DMS 273 treated with DMSO at 0.1 percent for 48 hours (cell line): ENCODE measurements at regions not wholly inside any gene's neighbourhood (a gene's known extent, or its start where the extent isn't known, plus 50 kb on each side); places are given as distances from the start of the nearest gene placed in this dataset.
"Not testable (repeated sequence)": the region's sequence is repeated elsewhere in the genome, so short reads cannot be mapped to it uniquely, and the experiment has no call there.

ENCODE experiments used
- DNase-seq: peaks from one replicate; lab custom pipeline; 2025; lab: John Stamatoyannopoulos, UW

- DNase-seq: no peak
Measured at GRCh38 chr5:92560698-92561401, 1020.2 kb downstream of the NR2F1-AS1 start.

GRCh38 chr5:92559781-92560180, 1021.2 kb downstream of the NR2F1-AS1 start:
- DNase-seq: no peak

DNA sequence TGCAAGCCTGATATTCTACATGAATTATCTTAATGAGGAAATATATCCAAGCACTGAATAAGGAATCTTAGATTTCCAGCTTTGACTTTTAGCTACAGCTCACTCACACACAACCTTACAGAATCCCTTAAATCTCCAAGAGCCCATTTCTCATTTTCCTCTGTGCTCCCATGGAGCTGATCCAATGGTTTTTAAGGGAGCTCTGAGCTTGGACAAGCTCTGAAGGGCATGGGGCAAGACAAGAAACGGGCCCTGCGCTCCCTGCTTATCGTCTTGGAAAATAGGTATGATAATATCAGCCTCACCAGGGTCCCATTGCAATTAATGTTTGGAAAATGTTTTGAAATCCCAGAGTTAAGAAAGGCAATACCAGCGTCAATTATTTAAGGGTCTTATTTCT, 1021.7 kb downstream of the NR2F1-AS1 start:
- no peak for DNase-seq

DNA sequence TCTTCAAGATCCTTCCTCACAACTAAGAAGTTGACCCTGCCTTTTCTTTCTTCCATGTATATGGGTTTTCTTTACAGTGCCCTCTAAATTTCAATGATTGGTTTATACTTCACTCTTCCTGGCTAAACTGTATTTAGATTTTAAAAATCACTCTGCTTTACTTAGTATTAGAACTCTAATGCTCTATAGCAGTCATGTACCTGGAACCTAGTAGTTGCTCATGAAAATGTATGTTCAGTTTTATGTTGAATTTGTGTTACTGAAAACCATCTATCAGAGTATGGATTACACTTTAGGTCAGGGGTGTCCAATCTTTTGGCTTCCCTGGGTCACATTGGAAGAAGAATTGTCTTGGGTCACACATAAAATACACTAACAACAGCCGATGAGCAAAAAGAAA, 1024.3 kb downstream of the NR2F1-AS1 start:
- no peak for DNase-seq

GRCh38 chr5:92554447-92555085, 1026.5 kb downstream of the NR2F1-AS1 start:
- DNase-seq: no peak

GRCh38 chr5:92553326-92553725, 1027.7 kb downstream of the NR2F1-AS1 start:
- DNase-seq: no peak

DNA sequence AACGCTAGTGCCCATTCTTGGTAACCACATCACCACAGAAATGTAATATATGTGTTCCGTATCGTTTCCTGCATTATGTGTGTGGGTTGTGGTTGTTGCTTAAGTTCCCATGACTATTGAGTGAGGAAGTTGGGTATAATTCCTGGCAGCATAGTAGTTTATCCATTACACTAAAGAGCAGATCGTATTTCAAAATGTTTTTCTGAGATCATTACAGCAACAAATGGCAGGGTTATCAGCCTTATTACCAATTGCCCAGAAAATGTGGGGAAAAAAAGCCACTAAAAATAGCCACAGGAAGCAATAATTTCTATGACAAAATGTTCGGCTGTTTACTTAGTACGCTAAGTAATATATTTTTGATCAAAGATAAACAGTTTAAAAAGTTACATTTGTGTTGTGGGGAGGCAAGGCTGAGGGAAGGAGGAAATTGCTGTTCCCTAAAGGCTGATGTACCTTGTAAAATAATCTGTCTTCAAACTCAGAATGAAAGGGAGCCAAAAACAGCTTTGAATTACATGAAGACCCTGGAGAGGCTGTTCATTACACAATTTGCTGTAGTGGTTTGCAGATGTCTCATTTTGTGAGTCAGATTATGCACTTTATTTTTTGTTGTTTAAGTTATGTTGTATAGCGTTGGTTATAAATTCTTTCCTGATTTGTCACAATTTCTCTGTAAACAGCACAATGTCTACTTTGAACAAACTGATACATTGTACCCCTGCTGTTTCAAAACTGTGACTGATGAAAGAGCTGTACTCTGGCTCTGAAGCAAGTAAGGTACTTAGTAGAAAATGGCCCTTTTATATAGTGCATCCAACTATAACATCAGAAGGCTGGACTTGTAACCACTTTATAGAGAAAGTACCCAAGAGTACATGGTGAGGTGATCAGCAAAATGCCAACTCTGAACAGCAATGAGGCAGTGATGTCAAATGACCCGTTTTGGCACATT, 1028.5 kb downstream of the NR2F1-AS1 start:
- no peak for DNase-seq

GRCh38 chr5:92548346-92548745, 1032.7 kb downstream of the NR2F1-AS1 start:
- DNase-seq: no peak

- no peak for DNase-seq
Measured at GRCh38 chr5:92544596-92544995, 1036.4 kb downstream of the NR2F1-AS1 start.

GRCh38 chr5:92544036-92544435, 1037.0 kb downstream of the NR2F1-AS1 start:
- DNase-seq: no peak

DNA sequence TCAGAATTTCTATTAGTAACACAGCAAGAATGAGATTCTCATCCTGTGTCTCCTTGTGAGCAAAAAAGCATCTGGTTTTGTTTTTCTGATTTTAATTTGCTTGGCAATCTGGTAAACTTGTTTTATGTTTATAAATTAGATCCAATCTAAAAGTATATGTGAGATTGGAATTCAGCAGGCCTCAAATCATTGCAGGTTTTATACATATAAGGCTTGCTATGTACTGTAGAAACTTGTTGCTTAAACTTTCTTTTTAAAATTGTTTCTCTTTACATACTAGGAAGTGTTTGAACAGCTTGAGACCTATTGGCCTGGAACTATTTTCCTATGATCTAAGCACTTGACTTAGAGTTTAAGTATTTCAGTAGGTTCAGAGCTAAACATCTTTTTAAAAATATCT, 1037.8 kb downstream of the NR2F1-AS1 start:
- no peak for DNase-seq

GRCh38 chr5:92542017-92542416, 1039.0 kb downstream of the NR2F1-AS1 start:
- not testable (repeated sequence) for DNase-seq

DNA sequence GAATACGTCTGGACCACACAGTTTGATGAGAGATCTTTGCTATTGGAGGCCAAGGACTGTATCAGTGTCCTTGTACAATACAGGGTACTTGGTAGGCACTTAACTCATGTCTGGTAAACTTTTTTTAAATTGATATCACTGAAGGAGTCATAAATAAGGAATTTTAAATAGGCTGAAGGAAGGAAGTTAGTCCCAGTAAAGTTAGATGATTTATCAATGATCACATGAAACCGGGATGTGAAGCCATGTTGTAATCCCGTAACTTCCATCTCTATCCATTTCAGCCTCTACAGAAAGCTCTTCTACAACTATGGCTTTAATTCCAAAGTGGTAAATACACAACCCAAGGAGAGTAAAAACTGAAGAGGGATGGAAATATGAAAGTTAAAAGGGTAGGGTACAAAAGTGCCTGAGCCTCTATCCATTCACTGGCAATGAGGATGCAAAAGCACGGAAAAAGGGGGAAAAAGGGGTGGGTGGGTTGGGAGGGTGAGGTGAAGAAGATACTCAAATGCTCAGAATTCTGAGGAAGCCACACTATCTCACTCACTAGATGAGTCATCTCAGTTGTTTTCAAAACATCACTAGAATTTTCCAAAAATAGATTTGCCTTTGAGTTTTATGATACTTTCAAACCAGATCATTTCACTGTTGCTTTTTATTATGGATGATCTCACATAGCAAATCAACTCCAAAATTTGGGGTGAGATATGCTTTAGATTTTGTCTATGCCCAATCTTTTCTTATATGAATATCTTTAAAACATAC, 1053.5 kb downstream of the NR2F1-AS1 start:
- no peak for DNase-seq

GRCh38 chr5:92525131-92525530, 1055.9 kb downstream of the NR2F1-AS1 start:
- DNase-seq: no peak

DNA sequence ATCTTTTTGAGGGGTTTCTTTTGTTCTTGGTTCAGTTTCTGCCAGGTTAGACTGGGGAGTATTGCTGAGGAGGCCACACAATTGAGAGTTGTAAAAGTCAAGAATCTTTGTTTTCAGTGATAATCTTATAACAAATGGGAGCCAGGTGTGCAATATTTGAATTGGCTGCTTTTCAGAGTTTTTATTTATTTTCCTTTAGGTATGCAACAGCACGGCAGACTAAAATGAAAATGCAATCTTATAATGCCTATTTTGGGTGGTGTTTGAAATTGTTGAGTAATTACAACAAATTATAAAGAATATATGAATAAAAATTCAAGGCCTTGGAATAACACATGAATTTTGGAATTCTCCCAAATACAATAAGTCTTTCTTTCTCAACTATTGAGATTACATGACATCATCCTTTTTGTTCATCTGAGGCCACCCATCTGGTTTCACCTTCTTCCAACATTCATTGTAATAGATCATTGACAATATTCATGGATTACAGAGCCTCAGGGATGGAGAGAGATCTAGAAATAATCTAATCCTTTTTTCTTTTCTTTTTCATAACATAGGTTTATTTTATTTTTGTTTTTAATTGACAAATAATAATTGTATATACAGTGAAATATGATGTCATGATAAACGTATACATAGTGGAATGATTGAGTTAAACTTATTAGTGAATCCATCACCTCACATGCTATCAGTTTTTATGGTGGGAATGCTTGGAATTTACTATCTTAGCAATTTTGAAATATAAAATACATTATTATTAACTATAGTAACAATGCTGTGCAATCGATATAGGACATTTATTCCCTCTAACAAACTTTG, 1061.0 kb downstream of the NR2F1-AS1 start:
- no peak for DNase-seq

DNA sequence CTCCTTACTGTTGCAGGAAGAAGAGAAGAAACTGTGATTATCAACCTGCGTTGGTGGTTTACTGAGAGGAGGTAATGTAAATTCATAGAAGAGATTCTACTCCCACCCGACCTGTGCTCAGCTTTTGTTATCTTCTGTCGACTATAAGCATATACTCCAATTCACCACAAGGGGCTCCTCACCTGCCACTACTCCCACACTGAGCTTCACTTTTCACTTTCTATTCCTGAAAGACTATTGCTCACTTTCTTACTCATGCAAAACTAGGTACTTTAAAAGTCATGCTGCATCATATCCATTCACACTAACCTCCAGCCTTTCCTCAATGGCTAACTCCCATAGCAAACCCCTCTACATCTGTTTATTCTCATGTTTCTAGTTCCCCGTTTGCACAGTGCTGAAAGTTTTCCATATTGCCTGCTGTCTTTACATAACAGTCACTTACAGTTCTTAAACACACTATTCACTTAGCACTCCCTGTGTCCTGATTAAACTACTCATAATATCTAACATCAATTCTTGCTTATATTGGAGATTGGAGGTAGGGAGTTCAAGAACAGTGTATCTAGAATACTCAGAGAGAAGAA, 1062.6 kb downstream of the NR2F1-AS1 start:
- DNase-seq: no peak

GRCh38 chr5:92514896-92515295, 1066.1 kb downstream of the NR2F1-AS1 start:
- DNase-seq: no peak

DNA sequence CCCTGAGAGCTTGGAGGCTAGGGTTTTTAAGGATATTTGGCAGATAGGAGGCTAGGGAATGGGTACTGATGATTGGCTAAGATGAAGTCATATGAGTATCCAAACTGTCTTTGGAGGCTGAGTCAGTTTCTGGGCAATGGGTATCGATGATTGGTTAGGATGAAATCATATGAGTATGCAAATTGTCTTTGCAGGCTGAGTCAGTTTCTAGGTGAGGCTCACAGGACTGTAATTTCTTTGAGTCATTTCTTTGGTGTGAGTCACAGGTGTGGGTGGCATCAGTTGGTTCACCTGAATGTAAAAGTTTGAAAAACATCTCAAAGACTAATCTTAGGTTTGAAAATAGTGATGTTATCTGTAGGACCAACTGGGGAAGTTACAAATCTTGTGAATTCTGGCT, 1068.0 kb downstream of the NR2F1-AS1 start:
- no peak for DNase-seq

- no peak for DNase-seq
Measured at GRCh38 chr5:92508271-92508670, 1072.7 kb downstream of the NR2F1-AS1 start.

DNA sequence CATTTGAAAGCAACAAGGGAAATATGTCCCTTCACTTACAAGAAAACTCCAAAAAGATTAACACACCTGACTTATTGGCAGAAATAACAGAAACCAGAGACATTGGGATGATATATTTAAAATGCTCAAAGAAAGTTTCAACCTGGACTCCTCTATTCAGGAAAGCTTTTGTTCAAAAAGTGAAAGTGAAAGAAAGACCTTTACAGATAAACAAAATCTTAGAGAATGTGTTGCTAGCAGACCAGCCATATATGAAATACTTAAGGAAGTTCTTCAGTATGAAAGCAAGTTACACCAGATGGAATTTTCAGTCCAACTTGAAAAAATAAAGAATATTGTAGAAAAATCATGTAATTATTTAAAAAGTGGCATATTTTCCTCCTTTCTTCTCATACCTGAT, 1075.1 kb downstream of the NR2F1-AS1 start:
- DNase-seq: no peak

GRCh38 chr5:92505145-92505544, 1075.9 kb downstream of the NR2F1-AS1 start:
- no peak for DNase-seq
